Muscle of leg (tissue), 3 donors: ENCODE measurements at regions not wholly inside any gene's neighbourhood (a gene's known extent, or its start where the extent isn't known, plus 50 kb on each side); places are given as distances from the start of the nearest gene placed in this dataset.

Source experiments
- DNase-seq: peaks from one replicate; pipeline ENCODE4 v3.0.0; 2013
- H3K27ac ChIP-seq: one replicate; pipeline ENCODE4 v1.5.1; 2013; ENCODE audit warnings: mild to moderate bottlenecking, low read length, control low read depth
- H3K27me3 ChIP-seq: one replicate; pipeline ENCODE4 v1.6.1; 2013; ENCODE audit warnings: low read length; ENCODE audit not compliant: control insufficient read depth, insufficient read depth
- H3K36me3 ChIP-seq: one replicate; pipeline ENCODE4 v1.6.1; 2013; ENCODE audit warnings: low read length; ENCODE audit not compliant: control insufficient read depth, insufficient read depth
- H3K4me1 ChIP-seq: one replicate; pipeline ENCODE4 v1.6.1; 2013; ENCODE audit warnings: low read length; ENCODE audit not compliant: control insufficient read depth, insufficient read depth
- H3K4me3 ChIP-seq: one replicate; pipeline ENCODE4 v1.5.1; 2013; ENCODE audit warnings: low read length, control low read depth
- H3K9me3 ChIP-seq: replicated peaks from 2 replicates; pipeline ENCODE4 v1.6.1; 2013; ENCODE audit warnings: low read depth, low read length; ENCODE audit not compliant: control insufficient read depth
- WGBS: methylation state at CpG from one replicate; pipeline ENCODE4 v1.1.5; 2013; ENCODE audit warnings: missing lambda C conversion rate; ENCODE audit not compliant: insufficient coverage; 5-methylcytosine and 5-hydroxymethylcytosine counted together

DNA sequence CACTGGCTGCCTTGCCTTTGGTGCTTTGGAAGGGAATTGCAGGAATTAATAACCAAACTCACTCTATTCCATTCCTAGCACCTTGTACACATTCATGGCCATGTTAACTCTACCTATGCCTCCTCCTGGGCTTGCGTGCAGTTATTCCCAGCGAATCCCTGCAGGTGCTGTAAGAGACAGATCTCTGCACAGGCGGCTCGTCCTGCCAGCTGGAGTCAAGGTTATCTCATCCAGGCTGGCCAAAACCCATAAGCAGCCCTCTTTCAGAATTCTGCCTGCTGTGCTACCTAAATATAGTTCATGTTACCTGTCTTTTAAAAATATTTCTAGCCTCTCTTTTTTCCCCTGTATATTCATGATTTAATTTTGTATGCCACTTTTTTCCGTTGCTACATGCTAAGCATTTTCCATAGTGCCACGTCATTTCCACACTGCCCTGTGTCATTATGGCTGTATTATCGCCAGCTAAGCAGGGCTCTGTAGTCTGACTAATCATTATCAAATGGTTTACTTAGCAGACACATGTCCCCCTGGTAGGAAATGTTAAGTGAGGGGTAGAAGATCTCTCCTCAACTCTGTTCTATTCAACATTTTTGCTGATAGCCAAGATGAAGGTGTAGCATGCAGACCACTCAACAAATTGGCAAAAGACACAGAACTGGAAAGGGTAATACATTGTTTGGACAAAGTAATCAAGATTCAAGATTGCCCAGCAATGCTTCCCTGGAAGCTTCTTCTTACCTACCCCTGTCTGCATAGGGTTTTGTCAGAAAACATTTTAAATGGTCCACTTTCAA, 79.7 kb upstream of the TAF1B start:
- 96% methylated on average over 2 of the region's 7 CpGs for WGBS
- no peaks in the 10 kb centered on the region for H3K9me3 ChIP-seq
- no peak overlapping the region for H3K27ac ChIP-seq
- H3K4me3 ChIP-seq = no peak overlapping the region
- peaks cover 61% of the 10 kb centered on the region for H3K4me1 ChIP-seq
- no peak for DNase-seq
- no peaks in the 10 kb centered on the region for H3K36me3 ChIP-seq
- H3K27me3 ChIP-seq = no peaks in the 10 kb centered on the region

DNA sequence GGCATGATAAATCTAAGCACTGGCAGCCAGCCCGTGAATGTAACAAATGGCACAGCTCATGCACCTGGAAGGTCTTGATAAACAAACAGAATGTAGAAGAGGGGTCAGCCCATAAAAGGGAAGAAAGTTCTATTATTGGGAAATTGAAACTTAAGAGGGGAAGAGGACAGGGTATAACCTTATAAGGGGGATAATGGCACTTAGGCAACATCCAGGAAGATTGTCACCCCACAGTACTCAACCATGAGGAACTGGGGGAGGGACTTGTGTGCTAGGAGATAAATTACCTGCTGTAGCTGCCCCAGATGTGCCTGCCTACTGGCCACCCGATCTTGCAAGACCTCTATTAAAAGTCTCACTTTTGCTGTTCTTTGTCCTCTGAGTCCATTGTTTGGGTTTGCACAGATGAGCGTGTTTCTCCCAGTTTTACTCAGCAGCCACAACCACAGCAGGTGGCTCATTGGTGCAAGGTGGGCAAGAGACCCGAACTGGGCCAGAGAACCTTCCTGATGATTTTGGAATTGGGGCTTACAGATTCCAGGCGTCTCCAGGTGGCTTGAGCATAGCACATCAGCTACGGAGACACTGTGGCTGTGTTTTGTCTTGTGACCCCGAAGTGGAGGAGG, 79.0 kb upstream of the TAF1B start:
- 96% methylated on average over 3 of the region's 7 CpGs for WGBS

DNA sequence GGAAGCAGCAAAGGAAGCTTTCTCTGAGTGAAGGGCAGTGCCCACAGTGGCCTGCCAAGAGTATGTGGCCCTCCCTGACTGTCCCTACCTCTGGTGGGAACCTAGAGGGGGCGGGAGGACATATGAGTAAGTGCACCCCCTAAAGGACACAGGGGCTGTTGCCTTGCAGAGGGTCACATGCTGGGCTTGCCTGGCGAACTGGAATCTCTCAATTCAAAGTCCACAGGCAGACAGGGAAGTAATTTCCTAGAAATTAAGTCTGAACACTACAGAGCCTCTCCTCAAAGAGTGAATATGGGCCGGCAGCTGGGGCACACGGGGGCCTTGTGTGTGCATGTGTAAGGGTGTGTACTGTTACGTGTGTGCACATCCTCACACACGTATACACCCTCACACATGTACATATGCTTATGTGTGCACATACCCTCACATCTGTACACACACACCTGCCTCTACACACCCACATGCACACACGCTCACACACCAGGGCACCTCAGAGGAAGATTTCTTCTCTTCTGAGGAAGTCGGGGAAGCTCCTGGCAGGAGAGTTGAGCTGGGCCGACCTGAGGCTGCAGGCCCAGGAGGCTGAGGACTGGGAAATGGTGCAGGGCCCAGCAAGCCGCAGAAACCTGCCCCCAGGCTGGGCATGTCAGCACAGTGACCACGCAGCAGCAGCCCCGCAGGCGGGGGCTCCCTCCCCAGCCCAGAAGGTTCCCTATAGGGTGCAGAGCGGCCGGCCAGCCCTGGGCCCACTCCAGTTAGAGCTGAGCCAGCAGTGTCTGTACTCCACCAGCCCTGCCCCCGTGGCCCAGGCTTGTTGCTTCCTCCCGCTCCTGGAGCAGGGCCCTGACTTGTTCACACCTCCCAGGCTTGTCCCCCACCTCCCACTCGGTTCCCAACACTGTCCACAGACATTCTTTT, 77.4 kb upstream of the TAF1B start:
- no peaks in the 10 kb centered on the region for H3K27me3 ChIP-seq
- H3K9me3 ChIP-seq = no peaks in the 10 kb centered on the region
- H3K36me3 ChIP-seq = no peaks in the 10 kb centered on the region
- H3K4me3 ChIP-seq = no peak overlapping the region
- no peak for DNase-seq
- WGBS = 53% methylated on average over 12 of the region's 18 CpGs
- peaks cover 65% of the 10 kb centered on the region for H3K4me1 ChIP-seq
- H3K27ac ChIP-seq = peak overlapping the region; percentile 25

More for the DNA sequence above, 79.0 kb upstream of the TAF1B start:
- Histone ChIP-seq H3K27ac (no peak overlapping the region), H3K4me3 (no peak overlapping the region), H3K9me3 (no peaks in the 10 kb centered on the region), H3K36me3 (no peaks in the 10 kb centered on the region), H3K27me3 (no peaks in the 10 kb centered on the region), H3K4me1 (peaks cover 61% of the 10 kb centered on the region)
- DNase-seq = no peak

GRCh38 chr2:9767656-9768281, 75.5 kb upstream of the TAF1B start:
- Histone ChIP-seq H3K4me3 (no peak overlapping the region), H3K27me3 (no peaks in the 10 kb centered on the region), H3K4me1 (peaks cover 73% of the 10 kb centered on the region), H3K27ac (no peak overlapping the region), H3K9me3 (no peaks in the 10 kb centered on the region), H3K36me3 (no peaks in the 10 kb centered on the region)
- WGBS = 72% methylated on average over 4 of the region's 17 CpGs
- DNase-seq = no peak

DNA sequence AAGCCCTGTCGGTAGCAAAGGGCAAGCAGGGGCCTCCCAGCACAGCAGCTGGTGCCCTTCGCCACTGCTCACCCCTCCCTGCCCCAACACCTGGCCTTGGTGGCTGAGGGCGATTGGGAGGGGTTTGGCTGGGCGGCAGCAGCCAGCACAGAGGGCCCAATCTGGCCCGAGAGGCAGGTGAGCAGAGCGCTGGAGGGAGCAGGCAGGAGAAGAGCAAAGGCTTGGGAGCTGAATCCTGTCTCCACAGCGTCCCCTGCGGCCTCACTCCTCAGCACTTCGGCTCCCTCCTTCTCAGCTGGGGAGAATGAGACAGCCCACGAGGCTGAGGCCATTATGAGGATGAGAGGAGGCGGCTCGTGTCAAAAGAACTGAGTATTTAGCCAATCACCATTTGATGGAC, 74.9 kb upstream of the TAF1B start:
- no peak overlapping the region for H3K27ac ChIP-seq
- H3K36me3 ChIP-seq = no peaks in the 10 kb centered on the region
- H3K27me3 ChIP-seq = no peaks in the 10 kb centered on the region
- DNase-seq = no peak
- no peaks in the 10 kb centered on the region for H3K9me3 ChIP-seq
- no peak overlapping the region for H3K4me3 ChIP-seq
- 49% methylated on average over 7 of the region's 12 CpGs for WGBS
- H3K4me1 ChIP-seq = peaks cover 79% of the 10 kb centered on the region

DNA sequence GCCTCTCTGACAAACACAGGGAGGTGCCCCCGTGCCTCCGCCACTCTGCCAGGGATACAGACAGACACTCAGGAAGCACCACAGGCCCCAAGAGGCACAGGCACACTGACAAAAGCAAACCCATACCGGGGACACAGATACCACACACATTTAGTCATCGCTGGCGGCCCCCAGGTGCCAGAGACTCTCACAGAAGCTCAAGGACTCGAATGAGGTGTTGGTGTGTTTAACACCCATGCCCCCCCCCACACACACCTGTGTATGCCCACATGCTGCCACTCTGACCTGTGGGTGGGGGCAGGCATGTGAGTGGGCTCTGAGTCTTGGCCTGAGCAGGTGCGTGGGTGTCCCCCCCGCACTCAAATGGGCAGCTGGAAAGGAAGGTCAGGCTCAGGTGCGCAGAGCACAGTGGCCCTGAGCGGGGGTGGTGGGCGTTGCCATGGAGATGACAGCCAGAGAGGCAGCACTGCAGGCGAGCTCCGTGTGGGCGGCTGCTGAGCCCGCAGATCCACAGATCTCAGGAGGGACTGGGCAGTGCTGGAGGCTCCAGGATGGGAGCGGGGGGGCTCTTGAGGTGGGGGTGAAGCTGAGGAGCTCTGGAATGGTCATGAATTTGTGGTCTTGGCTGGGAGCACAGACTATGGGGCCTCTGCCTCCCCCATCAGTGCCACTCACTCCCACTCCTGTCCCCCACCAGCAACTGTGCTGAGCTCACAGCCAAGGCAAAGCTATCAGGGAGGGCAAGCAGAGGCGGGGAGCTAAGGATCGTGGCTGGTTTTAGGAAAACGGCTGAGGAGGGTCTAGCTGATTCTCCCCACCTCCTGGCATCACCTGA, 73.9 kb upstream of the TAF1B start:
- H3K27ac ChIP-seq = no peak overlapping the region

GRCh38 chr2:9770006-9770307, 73.3 kb upstream of the TAF1B start:
- H3K36me3 ChIP-seq = no peaks in the 10 kb centered on the region
- no peak overlapping the region for H3K4me3 ChIP-seq
- H3K27me3 ChIP-seq = no peaks in the 10 kb centered on the region
- no peak for DNase-seq
- peaks cover 83% of the 10 kb centered on the region for H3K4me1 ChIP-seq
- 22% methylated on average over 4 of the region's 6 CpGs for WGBS
- no peaks in the 10 kb centered on the region for H3K9me3 ChIP-seq
- no peak overlapping the region for H3K27ac ChIP-seq

More for the DNA sequence above, 73.9 kb upstream of the TAF1B start:
- Histone ChIP-seq H3K36me3 (no peaks in the 10 kb centered on the region), H3K9me3 (no peaks in the 10 kb centered on the region), H3K27me3 (no peaks in the 10 kb centered on the region), H3K4me3 (no peak overlapping the region), H3K4me1 (peaks cover 86% of the 10 kb centered on the region)
- WGBS = 18% methylated on average over 10 of the region's 19 CpGs
- DNase-seq = no peak

GRCh38 chr2:9770308-9771100, 72.8 kb upstream of the TAF1B start:
- peak; percentile 88 for DNase-seq
- H3K9me3 ChIP-seq = no peaks in the 10 kb centered on the region
- peaks cover 79% of the 10 kb centered on the region for H3K4me1 ChIP-seq
- 58% methylated on average over 17 of the region's 27 CpGs for WGBS
- H3K27me3 ChIP-seq = no peaks in the 10 kb centered on the region
- H3K4me3 ChIP-seq = no peak overlapping the region
- no peaks in the 10 kb centered on the region for H3K36me3 ChIP-seq
- peak overlapping the region; percentile 62 for H3K27ac ChIP-seq

GRCh38 chr2:9771101-9771449, 72.2 kb upstream of the TAF1B start:
- Histone ChIP-seq H3K4me3 (no peak overlapping the region), H3K36me3 (no peaks in the 10 kb centered on the region), H3K9me3 (no peaks in the 10 kb centered on the region), H3K4me1 (peaks cover 73% of the 10 kb centered on the region), H3K27me3 (no peaks in the 10 kb centered on the region), H3K27ac (peak overlapping the region; percentile 62)
- no peak for DNase-seq
- 95% methylated on average over 2 of the region's 5 CpGs for WGBS
